ENCODE measurements at regions not wholly inside any gene's neighbourhood (a gene's known extent, or its start where the extent isn't known, plus 50 kb on each side); places are given as distances from the start of the nearest gene placed in this dataset.

DNA sequence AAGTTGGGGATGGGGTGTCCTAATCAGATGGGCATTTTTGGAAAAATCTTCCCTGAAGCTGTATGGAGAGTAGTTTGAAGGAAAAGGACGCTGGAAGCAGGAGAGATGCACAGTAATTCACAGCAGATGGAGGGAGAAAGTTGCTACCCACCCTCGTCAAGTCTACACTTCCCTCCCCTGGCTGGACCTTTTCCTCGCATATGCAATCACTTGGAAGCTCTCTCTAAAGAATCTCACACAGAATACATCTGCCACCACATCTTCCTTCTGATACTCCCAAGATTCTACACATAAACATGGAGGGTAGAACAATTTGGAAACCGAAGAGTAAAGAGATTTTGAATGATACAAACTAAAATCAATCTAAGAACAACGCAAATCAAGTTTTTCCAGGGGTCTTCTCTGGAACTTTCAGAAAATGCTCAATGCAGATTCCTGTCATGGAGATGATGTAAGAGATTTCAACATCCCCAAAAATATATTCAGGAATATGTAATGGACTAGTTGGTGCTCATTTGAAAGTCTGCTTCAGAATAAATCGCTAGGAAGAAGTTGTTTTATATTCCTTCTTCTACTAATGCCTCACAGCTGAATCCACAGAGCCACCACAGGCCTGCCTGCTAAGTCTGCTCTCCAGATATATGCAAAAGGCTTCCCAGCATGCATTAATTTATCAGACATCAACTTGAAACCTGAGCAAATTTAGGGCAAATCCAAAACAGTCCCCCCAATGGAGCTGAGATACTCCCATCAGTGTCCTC, 291.5 kb downstream of the LRATD1 start:
- POLR2A ChIA-PET = no interaction called here
- CTCF ChIA-PET = interaction anchor here (1.4 to 1.8 kb wide), 3 partner anchors 8 to 653 kb away, joined by 3 to 7 read pairs (median 5); no protein-coding TSS in a partner anchor
- Histone ChIP-seq H3K9me3 (peaks cover 7% of the 10 kb centered on the region; the same call in 1 of the 2 replicates), H3F3A (replicated peaks; ENCODE audit: insufficient read depth) (no peaks in the 10 kb centered on the region), H4K20me1 (ENCODE audit: insufficient read depth) (no peaks in the 10 kb centered on the region), H3K27ac (ENCODE audit: low read depth in 2 of 2, low read length in 1 of 2) (no peak overlapping the region), H3K9me2 (no peaks in the 10 kb centered on the region), H3K27me3 (ENCODE audit: insufficient read depth) (no peaks in the 10 kb centered on the region), H3K36me3 (replicated peaks in 1 of 2; ENCODE audit: control insufficient read depth in 1 of 2, insufficient read depth in 2 of 2, low read length in 1 of 2) (no peaks in the 10 kb centered on the region), H3K9ac (no peak overlapping the region), H3K4me2 (no peak overlapping the region), H2AFZ (ENCODE audit: low read depth) (no peak overlapping the region), H3K4me1 (ENCODE audit: control insufficient read depth in 1 of 2, insufficient read depth in 2 of 2, low read depth in 1 of 2, low read length in 1 of 2) (no peaks in the 10 kb centered on the region), H3K79me2 (ENCODE audit: insufficient read depth) (no peaks in the 10 kb centered on the region), H3K4me3 (ENCODE audit: low read depth in 2 of 2, low read length in 1 of 2) (no peak overlapping the region)
- TF ChIP-seq FOXM1 (IDR thresholded peaks at IDR 0.05; ENCODE audit: low read depth) = no peak
- no peak for TF ChIP-seq RCOR1 (IDR thresholded peaks at IDR 0.05; ENCODE audit: low read length)
- TF ChIP-seq FOXJ3 (CRISPR knock-in tag; IDR thresholded peaks at IDR 0.05) = no peak
- no peak for TF ChIP-seq RAD21 (IDR thresholded peaks at IDR 0.05; ENCODE audit: low read length)
- TF ChIP-seq NFIC (IDR thresholded peaks at IDR 0.05; ENCODE audit: borderline replicate concordance) = no peak
- TF ChIP-seq, protein P1, sequence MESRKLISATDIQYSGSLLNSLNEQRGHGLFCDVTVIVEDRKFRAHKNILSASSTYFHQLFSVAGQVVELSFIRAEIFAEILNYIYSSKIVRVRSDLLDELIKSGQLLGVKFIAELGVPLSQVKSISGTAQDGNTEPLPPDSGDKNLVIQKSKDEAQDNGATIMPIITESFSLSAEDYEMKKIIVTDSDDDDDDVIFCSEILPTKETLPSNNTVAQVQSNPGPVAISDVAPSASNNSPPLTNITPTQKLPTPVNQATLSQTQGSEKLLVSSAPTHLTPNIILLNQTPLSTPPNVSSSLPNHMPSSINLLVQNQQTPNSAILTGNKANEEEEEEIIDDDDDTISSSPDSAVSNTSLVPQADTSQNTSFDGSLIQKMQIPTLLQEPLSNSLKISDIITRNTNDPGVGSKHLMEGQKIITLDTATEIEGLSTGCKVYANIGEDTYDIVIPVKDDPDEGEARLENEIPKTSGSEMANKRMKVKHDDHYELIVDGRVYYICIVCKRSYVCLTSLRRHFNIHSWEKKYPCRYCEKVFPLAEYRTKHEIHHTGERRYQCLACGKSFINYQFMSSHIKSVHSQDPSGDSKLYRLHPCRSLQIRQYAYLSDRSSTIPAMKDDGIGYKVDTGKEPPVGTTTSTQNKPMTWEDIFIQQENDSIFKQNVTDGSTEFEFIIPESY (IDR thresholded peaks at IDR 0.05; ENCODE audit: borderline replicate concordance, low read depth) = no peak
- no peak for TF ChIP-seq GATA2 (CRISPR knock-in tag; IDR thresholded peaks at IDR 0.05)
- TF ChIP-seq, protein P2, sequence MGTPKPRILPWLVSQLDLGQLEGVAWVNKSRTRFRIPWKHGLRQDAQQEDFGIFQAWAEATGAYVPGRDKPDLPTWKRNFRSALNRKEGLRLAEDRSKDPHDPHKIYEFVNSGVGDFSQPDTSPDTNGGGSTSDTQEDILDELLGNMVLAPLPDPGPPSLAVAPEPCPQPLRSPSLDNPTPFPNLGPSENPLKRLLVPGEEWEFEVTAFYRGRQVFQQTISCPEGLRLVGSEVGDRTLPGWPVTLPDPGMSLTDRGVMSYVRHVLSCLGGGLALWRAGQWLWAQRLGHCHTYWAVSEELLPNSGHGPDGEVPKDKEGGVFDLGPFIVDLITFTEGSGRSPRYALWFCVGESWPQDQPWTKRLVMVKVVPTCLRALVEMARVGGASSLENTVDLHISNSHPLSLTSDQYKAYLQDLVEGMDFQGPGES (IDR thresholded peaks at IDR 0.05; ENCODE audit: low read depth, low read length) = no peak
- no peak for TF ChIP-seq NRF1 (IDR thresholded peaks at IDR 0.05; ENCODE audit: low read depth, low read length)
- TF ChIP-seq TCF12 (IDR thresholded peaks at IDR 0.05) = no peak
- TF ChIP-seq CHD2 (IDR thresholded peaks at IDR 0.05; ENCODE audit: low read length, partially characterized antibody) = no peak
- DNase-seq = no peak
- WGBS (ENCODE audit: low lambda C conversion rate) = 23% methylated on average over 6 of the region's 6 CpGs

- no peaks in the 10 kb centered on the region for H4K20me1 ChIP-seq (ENCODE audit: insufficient read depth)
- H3K79me2 ChIP-seq (ENCODE audit: insufficient read depth) = no peaks in the 10 kb centered on the region
- H3K9me2 ChIP-seq = no peaks in the 10 kb centered on the region
- no peaks in the 10 kb centered on the region for H3F3A ChIP-seq (replicated peaks; ENCODE audit: insufficient read depth)
- 33% methylated on average over 3 of the region's 3 CpGs for WGBS (ENCODE audit: low lambda C conversion rate)
- H3K36me3 ChIP-seq (replicated peaks in 1 of 2; ENCODE audit: control insufficient read depth in 1 of 2, insufficient read depth in 2 of 2, low read length in 1 of 2) = no peaks in the 10 kb centered on the region
- no peak overlapping the region for H3K4me3 ChIP-seq (ENCODE audit: low read depth in 2 of 2, low read length in 1 of 2)
- H3K9ac ChIP-seq = no peak overlapping the region
- no peak for DNase-seq
- H3K4me2 ChIP-seq = no peak overlapping the region
- H3K27ac ChIP-seq (ENCODE audit: low read depth in 2 of 2, low read length in 1 of 2) = no peak overlapping the region
- peaks cover 7% of the 10 kb centered on the region; the same call in 1 of the 2 replicates for H3K9me3 ChIP-seq
- POLR2A ChIA-PET = no interaction called here
- CTCF ChIA-PET = interaction anchor here (1.8 kb wide), 1 partner anchor 10 kb away, joined by 7 read pairs; no protein-coding TSS in a partner anchor
- no peaks in the 10 kb centered on the region for H3K27me3 ChIP-seq (ENCODE audit: insufficient read depth)
- H3K4me1 ChIP-seq (ENCODE audit: control insufficient read depth in 1 of 2, insufficient read depth in 2 of 2, low read depth in 1 of 2, low read length in 1 of 2) = no peaks in the 10 kb centered on the region
- no peak overlapping the region for H2AFZ ChIP-seq (ENCODE audit: low read depth)
- no peak for TF ChIP-seq YY1 (IDR thresholded peaks at IDR 0.05; ENCODE audit: low read depth)
- TF ChIP-seq JUND (IDR thresholded peaks at IDR 0.05) = no peak
- TF ChIP-seq FOXJ3 (CRISPR knock-in tag; IDR thresholded peaks at IDR 0.05) = no peak
- no peak for TF ChIP-seq POLR2AphosphoS5 (IDR thresholded peaks at IDR 0.05; ENCODE audit: low read depth, low read length)
- no peak for TF ChIP-seq MEF2A (IDR thresholded peaks at IDR 0.05; ENCODE audit: borderline replicate concordance, low read depth)
- no peak for TF ChIP-seq CHD2 (IDR thresholded peaks at IDR 0.05; ENCODE audit: low read length, partially characterized antibody)
- no peak for TF ChIP-seq FOSL2 (IDR thresholded peaks at IDR 0.05; ENCODE audit: borderline replicate concordance, low read depth)
- TF ChIP-seq, protein P3, sequence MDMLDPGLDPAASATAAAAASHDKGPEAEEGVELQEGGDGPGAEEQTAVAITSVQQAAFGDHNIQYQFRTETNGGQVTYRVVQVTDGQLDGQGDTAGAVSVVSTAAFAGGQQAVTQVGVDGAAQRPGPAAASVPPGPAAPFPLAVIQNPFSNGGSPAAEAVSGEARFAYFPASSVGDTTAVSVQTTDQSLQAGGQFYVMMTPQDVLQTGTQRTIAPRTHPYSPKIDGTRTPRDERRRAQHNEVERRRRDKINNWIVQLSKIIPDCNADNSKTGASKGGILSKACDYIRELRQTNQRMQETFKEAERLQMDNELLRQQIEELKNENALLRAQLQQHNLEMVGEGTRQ (IDR thresholded peaks at IDR 0.05; ENCODE audit: borderline replicate concordance, low read depth, low read length) = no peak
- no peak for TF ChIP-seq MAX (IDR thresholded peaks at IDR 0.05; ENCODE audit: low read depth)
- TF ChIP-seq FOXM1 (IDR thresholded peaks at IDR 0.05; ENCODE audit: low read depth) = no peak
- no peak for TF ChIP-seq EP300 (IDR thresholded peaks at IDR 0.05; ENCODE audit: borderline replicate concordance in 1 of 2, low read depth in 1 of 2, low read length in 1 of 2)
- TF ChIP-seq TCF12 (IDR thresholded peaks at IDR 0.05) = no peak
- TF ChIP-seq, protein P1 (IDR thresholded peaks at IDR 0.05; ENCODE audit: borderline replicate concordance, low read depth) = no peak
- no peak for TF ChIP-seq RAD21 (IDR thresholded peaks at IDR 0.05; ENCODE audit: low read length)
- no peak for TF ChIP-seq TEAD4 (IDR thresholded peaks at IDR 0.05; ENCODE audit: borderline replicate concordance, insufficient read depth)
These were observed 293.0 kb downstream of the LRATD1 start for GRCh38 chr2:14925471-14925870.

All from SK-N-SH (cell line).